ENCODE measurements at regions not wholly inside any gene's neighbourhood (a gene's known extent, or its start where the extent isn't known, plus 50 kb on each side); places are given as distances from the start of the nearest gene placed in this dataset.

DNA sequence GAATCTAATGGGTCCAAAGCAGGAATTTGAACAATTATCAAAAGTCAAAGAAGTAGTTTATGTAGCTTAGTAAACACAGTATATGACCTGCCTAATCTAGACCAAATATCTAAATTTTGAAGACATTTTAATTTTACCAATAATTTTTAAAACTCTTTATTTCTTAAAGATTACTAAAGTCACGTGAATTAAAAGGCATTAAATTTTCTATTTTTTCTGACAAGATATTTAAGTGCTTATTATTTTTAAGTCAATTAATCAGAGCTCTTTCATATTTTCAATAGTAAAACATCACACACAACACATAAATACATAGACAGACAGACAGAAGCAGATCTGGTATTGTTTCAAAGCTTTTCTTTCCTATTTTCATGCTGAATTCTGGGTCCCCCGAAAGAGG, 89.5 kb downstream of the ZNF467 start:
- H3K4me1 ChIP-seq (ENCODE audit: low read length), result no peaks in the 10 kb centered on the region

DNA sequence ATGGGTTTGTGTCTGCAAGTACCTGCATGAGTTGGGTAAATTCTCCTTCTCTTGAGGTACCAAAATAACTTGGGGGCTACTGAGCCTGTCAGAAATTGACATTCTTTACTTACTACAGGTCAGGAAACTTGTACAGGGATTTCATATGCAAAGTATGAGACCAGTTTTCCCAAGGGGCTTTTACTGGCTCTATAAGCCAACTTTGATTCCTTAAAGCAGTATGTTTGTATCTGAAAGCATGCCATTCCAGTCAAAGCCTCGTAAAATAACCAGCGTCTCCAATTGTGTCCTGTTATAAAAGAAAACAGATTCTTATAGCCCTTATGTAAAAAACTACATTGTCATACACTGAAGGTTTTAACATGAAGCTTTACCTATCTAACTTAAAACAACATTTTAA, 90.2 kb downstream of the ZNF467 start:
- Histone ChIP-seq H3F3A (ENCODE audit: insufficient read depth, low read length) (no peaks in the 10 kb centered on the region), H3K27me3 (replicated peaks; ENCODE audit: insufficient read depth, low read length) (no peaks in the 10 kb centered on the region), H4K20me1 (ENCODE audit: insufficient read depth, low read length) (no peaks in the 10 kb centered on the region), H3K4me3 (ENCODE audit: low read length) (no peak overlapping the region), H3K27ac (ENCODE audit: low read length) (no peak overlapping the region), H3K4me2 (ENCODE audit: low read depth, low read length) (no peak overlapping the region), H2AFZ (ENCODE audit: low read length) (no peak overlapping the region), H3K4me1 (ENCODE audit: low read length) (no peaks in the 10 kb centered on the region), H3K36me3 (replicated peaks; ENCODE audit: insufficient read depth, low read length) (no peaks in the 10 kb centered on the region), H3K79me2 (ENCODE audit: low read length) (no peaks in the 10 kb centered on the region), H3K9ac (ENCODE audit: low read length) (no peak overlapping the region), H3K9me3 (replicated peaks; ENCODE audit: insufficient read depth, low read length) (no peaks in the 10 kb centered on the region), H3K9me2 (replicated peaks; ENCODE audit: insufficient read depth, low read length) (no peaks in the 10 kb centered on the region)
- DNase-seq, result no peak
- TF ChIP-seq EZH2 (optimal IDR thresholded peaks at IDR 0.05; ENCODE audit: low read depth, low read length), result no peak
- TF ChIP-seq EZH2phosphoT487 (IDR thresholded peaks at IDR 0.05; ENCODE audit: low read length), result no peak
- TF ChIP-seq, protein P1, sequence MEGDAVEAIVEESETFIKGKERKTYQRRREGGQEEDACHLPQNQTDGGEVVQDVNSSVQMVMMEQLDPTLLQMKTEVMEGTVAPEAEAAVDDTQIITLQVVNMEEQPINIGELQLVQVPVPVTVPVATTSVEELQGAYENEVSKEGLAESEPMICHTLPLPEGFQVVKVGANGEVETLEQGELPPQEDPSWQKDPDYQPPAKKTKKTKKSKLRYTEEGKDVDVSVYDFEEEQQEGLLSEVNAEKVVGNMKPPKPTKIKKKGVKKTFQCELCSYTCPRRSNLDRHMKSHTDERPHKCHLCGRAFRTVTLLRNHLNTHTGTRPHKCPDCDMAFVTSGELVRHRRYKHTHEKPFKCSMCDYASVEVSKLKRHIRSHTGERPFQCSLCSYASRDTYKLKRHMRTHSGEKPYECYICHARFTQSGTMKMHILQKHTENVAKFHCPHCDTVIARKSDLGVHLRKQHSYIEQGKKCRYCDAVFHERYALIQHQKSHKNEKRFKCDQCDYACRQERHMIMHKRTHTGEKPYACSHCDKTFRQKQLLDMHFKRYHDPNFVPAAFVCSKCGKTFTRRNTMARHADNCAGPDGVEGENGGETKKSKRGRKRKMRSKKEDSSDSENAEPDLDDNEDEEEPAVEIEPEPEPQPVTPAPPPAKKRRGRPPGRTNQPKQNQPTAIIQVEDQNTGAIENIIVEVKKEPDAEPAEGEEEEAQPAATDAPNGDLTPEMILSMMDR (IDR thresholded peaks at IDR 0.05; ENCODE audit: low read length), result no peak

More for the DNA sequence above, 89.5 kb downstream of the ZNF467 start:
- no peak for DNase-seq
- Histone ChIP-seq H3K9ac (ENCODE audit: low read length) (no peak overlapping the region), H3K79me2 (ENCODE audit: low read length) (no peaks in the 10 kb centered on the region), H3K4me2 (ENCODE audit: low read depth, low read length) (no peak overlapping the region), H3F3A (ENCODE audit: insufficient read depth, low read length) (no peaks in the 10 kb centered on the region), H2AFZ (ENCODE audit: low read length) (no peak overlapping the region), H4K20me1 (ENCODE audit: insufficient read depth, low read length) (no peaks in the 10 kb centered on the region), H3K27ac (ENCODE audit: low read length) (no peak overlapping the region), H3K9me3 (replicated peaks; ENCODE audit: insufficient read depth, low read length) (no peaks in the 10 kb centered on the region), H3K4me3 (ENCODE audit: low read length) (no peak overlapping the region), H3K36me3 (replicated peaks; ENCODE audit: insufficient read depth, low read length) (no peaks in the 10 kb centered on the region), H3K9me2 (replicated peaks; ENCODE audit: insufficient read depth, low read length) (no peaks in the 10 kb centered on the region), H3K27me3 (replicated peaks; ENCODE audit: insufficient read depth, low read length) (no peaks in the 10 kb centered on the region)
- TF ChIP-seq, protein P1 (IDR thresholded peaks at IDR 0.05; ENCODE audit: low read length), result no peak
- TF ChIP-seq EZH2phosphoT487 (IDR thresholded peaks at IDR 0.05; ENCODE audit: low read length) (no peak), EZH2 (optimal IDR thresholded peaks at IDR 0.05; ENCODE audit: low read depth, low read length) (no peak)

DNA sequence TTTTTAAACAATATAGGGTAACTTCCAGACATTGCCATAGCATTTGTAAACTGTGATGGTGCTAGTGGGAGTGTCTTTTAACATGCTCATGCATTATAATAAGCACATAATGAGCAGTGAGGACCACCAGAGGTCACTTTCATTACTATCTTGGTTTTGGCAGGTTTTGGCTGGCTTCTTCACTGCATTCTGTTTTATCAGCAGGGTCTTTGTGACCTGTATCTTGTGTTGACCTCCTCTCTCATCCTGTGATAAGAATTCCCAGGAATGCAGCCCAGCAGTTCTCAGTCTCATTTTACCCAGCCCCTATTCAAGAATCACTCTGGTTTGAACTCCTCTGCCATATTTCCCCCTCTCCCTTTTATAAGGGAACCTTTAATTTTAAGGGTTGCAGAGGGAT, 91.3 kb downstream of the ZNF467 start:
- H3K9ac ChIP-seq (ENCODE audit: low read length), result no peak overlapping the region
- no peaks in the 10 kb centered on the region for H3K9me2 ChIP-seq (replicated peaks; ENCODE audit: insufficient read depth, low read length)
- no peak for DNase-seq
- H3K4me2 ChIP-seq (ENCODE audit: low read depth, low read length), result no peak overlapping the region
- no peaks in the 10 kb centered on the region for H4K20me1 ChIP-seq (ENCODE audit: insufficient read depth, low read length)
- H3K4me1 ChIP-seq (ENCODE audit: low read length), result no peaks in the 10 kb centered on the region
- H3K27ac ChIP-seq (ENCODE audit: low read length), result no peak overlapping the region
- H3K27me3 ChIP-seq (replicated peaks; ENCODE audit: insufficient read depth, low read length), result no peaks in the 10 kb centered on the region
- H3K4me3 ChIP-seq (ENCODE audit: low read length), result no peak overlapping the region
- H3F3A ChIP-seq (ENCODE audit: insufficient read depth, low read length), result no peaks in the 10 kb centered on the region
- H3K9me3 ChIP-seq (replicated peaks; ENCODE audit: insufficient read depth, low read length), result no peaks in the 10 kb centered on the region
- H2AFZ ChIP-seq (ENCODE audit: low read length), result no peak overlapping the region
- H3K36me3 ChIP-seq (replicated peaks; ENCODE audit: insufficient read depth, low read length), result no peaks in the 10 kb centered on the region
- H3K79me2 ChIP-seq (ENCODE audit: low read length), result no peaks in the 10 kb centered on the region
- TF ChIP-seq, protein P1 (IDR thresholded peaks at IDR 0.05; ENCODE audit: low read length), result no peak
- TF ChIP-seq EZH2phosphoT487 (IDR thresholded peaks at IDR 0.05; ENCODE audit: low read length), result no peak
- no peak for TF ChIP-seq EZH2 (optimal IDR thresholded peaks at IDR 0.05; ENCODE audit: low read depth, low read length)
